ENCODE measurements at regions not wholly inside any gene's neighbourhood (a gene's known extent, or its start where the extent isn't known, plus 50 kb on each side); places are given as distances from the start of the nearest gene placed in this dataset.

- no peaks in the 10 kb centered on the region for H3K27me3 Mint-ChIP-seq
These were observed 266.0 kb upstream of the STAC start for GRCh38 chr3:36114353-36114752.

GRCh38 chr3:36124118-36124796, 256.0 kb upstream of the STAC start:
- Mint-ChIP-seq H3K4me3 (no peak overlapping the region), H3K9me3 (no peaks in the 10 kb centered on the region), H3K36me3 (no peaks in the 10 kb centered on the region), H3K27me3 (peaks cover 12% of the 10 kb centered on the region), H3K27ac (no peak overlapping the region), H3K4me1 (ENCODE audit: unreplicated experiment) (no peaks in the 10 kb centered on the region)
- TF ChIP-seq, protein P1, sequence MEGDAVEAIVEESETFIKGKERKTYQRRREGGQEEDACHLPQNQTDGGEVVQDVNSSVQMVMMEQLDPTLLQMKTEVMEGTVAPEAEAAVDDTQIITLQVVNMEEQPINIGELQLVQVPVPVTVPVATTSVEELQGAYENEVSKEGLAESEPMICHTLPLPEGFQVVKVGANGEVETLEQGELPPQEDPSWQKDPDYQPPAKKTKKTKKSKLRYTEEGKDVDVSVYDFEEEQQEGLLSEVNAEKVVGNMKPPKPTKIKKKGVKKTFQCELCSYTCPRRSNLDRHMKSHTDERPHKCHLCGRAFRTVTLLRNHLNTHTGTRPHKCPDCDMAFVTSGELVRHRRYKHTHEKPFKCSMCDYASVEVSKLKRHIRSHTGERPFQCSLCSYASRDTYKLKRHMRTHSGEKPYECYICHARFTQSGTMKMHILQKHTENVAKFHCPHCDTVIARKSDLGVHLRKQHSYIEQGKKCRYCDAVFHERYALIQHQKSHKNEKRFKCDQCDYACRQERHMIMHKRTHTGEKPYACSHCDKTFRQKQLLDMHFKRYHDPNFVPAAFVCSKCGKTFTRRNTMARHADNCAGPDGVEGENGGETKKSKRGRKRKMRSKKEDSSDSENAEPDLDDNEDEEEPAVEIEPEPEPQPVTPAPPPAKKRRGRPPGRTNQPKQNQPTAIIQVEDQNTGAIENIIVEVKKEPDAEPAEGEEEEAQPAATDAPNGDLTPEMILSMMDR (conservative IDR thresholded peaks at IDR 0.05) = peak; percentile 71
- no peak for DNase-seq (ENCODE audit: extremely low spot score, unreplicated experiment)

More at GRCh38 chr3:36114353-36114752, 266.0 kb upstream of the STAC start:
- TF ChIP-seq, protein P1 (conservative IDR thresholded peaks at IDR 0.05) = no peak
- DNase-seq (ENCODE audit: extremely low spot score, unreplicated experiment) = no peak
- no peaks in the 10 kb centered on the region for H3K9me3 Mint-ChIP-seq
- H3K4me3 Mint-ChIP-seq = no peak overlapping the region
- no peak overlapping the region for H3K27ac Mint-ChIP-seq
- no peaks in the 10 kb centered on the region for H3K4me1 Mint-ChIP-seq (ENCODE audit: unreplicated experiment)
- no peaks in the 10 kb centered on the region for H3K36me3 Mint-ChIP-seq

- no peaks in the 10 kb centered on the region for H3K9me3 Mint-ChIP-seq
- no peaks in the 10 kb centered on the region for H3K4me1 Mint-ChIP-seq (ENCODE audit: unreplicated experiment)
- H3K36me3 Mint-ChIP-seq = no peaks in the 10 kb centered on the region
- H3K4me3 Mint-ChIP-seq = no peak overlapping the region
- no peak for DNase-seq (ENCODE audit: extremely low spot score, unreplicated experiment)
- peaks cover 10% of the 10 kb centered on the region for H3K27me3 Mint-ChIP-seq
- TF ChIP-seq, protein P1 (conservative IDR thresholded peaks at IDR 0.05) = no peak
- H3K27ac Mint-ChIP-seq = no peak overlapping the region
These were observed 248.1 kb upstream of the STAC start for GRCh38 chr3:36132214-36132613.

- Mint-ChIP-seq H3K9me3 (no peaks in the 10 kb centered on the region), H3K27ac (no peak overlapping the region), H3K27me3 (peaks cover 3% of the 10 kb centered on the region), H3K4me1 (ENCODE audit: unreplicated experiment) (no peaks in the 10 kb centered on the region), H3K4me3 (no peak overlapping the region), H3K36me3 (no peaks in the 10 kb centered on the region)
- DNase-seq (ENCODE audit: extremely low spot score, unreplicated experiment) = no peak
- TF ChIP-seq, protein P1 (conservative IDR thresholded peaks at IDR 0.05) = no peak
These were observed 244.4 kb upstream of the STAC start for GRCh38 chr3:36135863-36136262.

- Mint-ChIP-seq H3K4me3 (no peak overlapping the region), H3K9me3 (peaks cover 4% of the 10 kb centered on the region), H3K4me1 (ENCODE audit: unreplicated experiment) (no peaks in the 10 kb centered on the region), H3K27ac (no peak overlapping the region), H3K27me3 (peaks cover 3% of the 10 kb centered on the region), H3K36me3 (no peaks in the 10 kb centered on the region)
- DNase-seq (ENCODE audit: extremely low spot score, unreplicated experiment) = no peak
- TF ChIP-seq, protein P1 (conservative IDR thresholded peaks at IDR 0.05) = no peak
These were observed 237.6 kb upstream of the STAC start for GRCh38 chr3:36142746-36143145.
